PFSK-1 (cell line): ENCODE measurements at regions not wholly inside any gene's neighbourhood (a gene's known extent, or its start where the extent isn't known, plus 50 kb on each side); places are given as distances from the start of the nearest gene placed in this dataset.

Source experiments
- FOXP2 ChIP-seq: optimal IDR thresholded peaks from 2 replicates; pipeline ENCODE3; 2011; ENCODE audit warnings: borderline replicate concordance, control low read depth, inconsistent platforms; ENCODE audit not compliant: insufficient read depth; ENCODE audit errors: extremely low read length, extremely low read depth
- POLR2AphosphoS5 ChIP-seq: IDR thresholded peaks from 2 replicates; pipeline ENCODE4 v1.6.1; 2012; ENCODE audit warnings: low read depth, mild to moderate bottlenecking, control low read depth, low read length, moderate library complexity
- SIN3A ChIP-seq: IDR thresholded peaks from 2 replicates; pipeline ENCODE4 v1.6.1; 2012; ENCODE audit warnings: mild to moderate bottlenecking, low read length, moderate library complexity, borderline replicate concordance; ENCODE audit not compliant: insufficient read depth
- TAF1 ChIP-seq: IDR thresholded peaks from 2 replicates; pipeline ENCODE4 v1.6.1; 2012; ENCODE audit warnings: low read length, control low read depth, borderline replicate concordance; ENCODE audit not compliant: insufficient read depth
- TF ChIP-seq, protein P1 (sequence below), 2 experiments: IDR thresholded peaks; 2 replicates each; pipeline versions ENCODE4 v1.6.1 to v1.8.0; 2011 to 2012; ENCODE audit warnings: low read depth in 2 of 2, low read length in 2 of 2, control low read depth in 1 of 2, inconsistent platforms in 1 of 2, mild to moderate bottlenecking in 1 of 2, moderate library complexity in 1 of 2; ENCODE audit not compliant: insufficient read depth in 1 of 2

DNA sequence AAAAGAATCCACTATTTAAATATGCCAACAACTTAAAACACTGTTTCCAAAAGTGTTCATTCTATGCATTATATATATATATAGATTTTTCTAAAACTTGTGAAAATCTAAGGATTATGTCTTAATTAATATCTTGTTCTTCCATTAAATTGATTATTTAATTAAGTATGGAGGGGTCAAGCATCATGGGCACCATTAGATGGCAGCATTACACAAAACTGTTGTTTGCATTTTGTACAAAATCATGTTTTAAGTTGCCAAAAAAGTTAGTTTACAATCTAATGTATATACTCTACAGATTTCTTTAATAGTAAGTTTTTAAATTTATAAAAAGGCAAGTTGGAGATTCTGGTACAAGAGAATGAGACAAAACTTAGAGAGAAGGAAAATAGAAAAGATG, 213.2 kb upstream of the EDNRB start:
- TF ChIP-seq TAF1 (no peak), FOXP2 (no peak), SIN3A (no peak), POLR2AphosphoS5 (no peak)
- TF ChIP-seq, protein P1, sequence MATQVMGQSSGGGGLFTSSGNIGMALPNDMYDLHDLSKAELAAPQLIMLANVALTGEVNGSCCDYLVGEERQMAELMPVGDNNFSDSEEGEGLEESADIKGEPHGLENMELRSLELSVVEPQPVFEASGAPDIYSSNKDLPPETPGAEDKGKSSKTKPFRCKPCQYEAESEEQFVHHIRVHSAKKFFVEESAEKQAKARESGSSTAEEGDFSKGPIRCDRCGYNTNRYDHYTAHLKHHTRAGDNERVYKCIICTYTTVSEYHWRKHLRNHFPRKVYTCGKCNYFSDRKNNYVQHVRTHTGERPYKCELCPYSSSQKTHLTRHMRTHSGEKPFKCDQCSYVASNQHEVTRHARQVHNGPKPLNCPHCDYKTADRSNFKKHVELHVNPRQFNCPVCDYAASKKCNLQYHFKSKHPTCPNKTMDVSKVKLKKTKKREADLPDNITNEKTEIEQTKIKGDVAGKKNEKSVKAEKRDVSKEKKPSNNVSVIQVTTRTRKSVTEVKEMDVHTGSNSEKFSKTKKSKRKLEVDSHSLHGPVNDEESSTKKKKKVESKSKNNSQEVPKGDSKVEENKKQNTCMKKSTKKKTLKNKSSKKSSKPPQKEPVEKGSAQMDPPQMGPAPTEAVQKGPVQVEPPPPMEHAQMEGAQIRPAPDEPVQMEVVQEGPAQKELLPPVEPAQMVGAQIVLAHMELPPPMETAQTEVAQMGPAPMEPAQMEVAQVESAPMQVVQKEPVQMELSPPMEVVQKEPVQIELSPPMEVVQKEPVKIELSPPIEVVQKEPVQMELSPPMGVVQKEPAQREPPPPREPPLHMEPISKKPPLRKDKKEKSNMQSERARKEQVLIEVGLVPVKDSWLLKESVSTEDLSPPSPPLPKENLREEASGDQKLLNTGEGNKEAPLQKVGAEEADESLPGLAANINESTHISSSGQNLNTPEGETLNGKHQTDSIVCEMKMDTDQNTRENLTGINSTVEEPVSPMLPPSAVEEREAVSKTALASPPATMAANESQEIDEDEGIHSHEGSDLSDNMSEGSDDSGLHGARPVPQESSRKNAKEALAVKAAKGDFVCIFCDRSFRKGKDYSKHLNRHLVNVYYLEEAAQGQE (IDR thresholded peaks at IDR 0.05; ENCODE audit: insufficient read depth in 1 of 2, low read depth in 2 of 2, low read length in 2 of 2) = no peak

DNA sequence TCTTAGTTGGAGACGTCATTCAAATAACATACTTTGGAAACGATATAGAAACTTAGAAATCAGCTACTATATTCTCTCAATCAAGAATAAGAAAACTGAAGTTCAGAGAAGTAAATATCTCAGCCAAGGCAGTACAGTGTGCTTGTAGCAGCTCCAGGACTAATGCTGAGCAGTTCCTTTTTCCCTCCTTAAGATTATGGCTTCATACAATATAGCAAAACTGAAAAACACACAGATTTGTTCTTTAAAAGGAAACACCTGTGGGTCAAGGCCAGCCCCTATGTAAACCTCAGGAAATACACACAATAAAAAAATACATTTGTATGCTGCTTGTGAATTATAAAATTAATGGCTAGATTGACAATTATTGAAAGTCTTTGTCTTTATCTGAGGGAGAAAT, 212.7 kb upstream of the EDNRB start:
- no peak for TF ChIP-seq FOXP2
- TF ChIP-seq POLR2AphosphoS5 = no peak
- TF ChIP-seq SIN3A = no peak
- no peak for TF ChIP-seq TAF1
- TF ChIP-seq, protein P1 (IDR thresholded peaks at IDR 0.05; ENCODE audit: insufficient read depth in 1 of 2, low read depth in 2 of 2, low read length in 2 of 2) = no peak

DNA sequence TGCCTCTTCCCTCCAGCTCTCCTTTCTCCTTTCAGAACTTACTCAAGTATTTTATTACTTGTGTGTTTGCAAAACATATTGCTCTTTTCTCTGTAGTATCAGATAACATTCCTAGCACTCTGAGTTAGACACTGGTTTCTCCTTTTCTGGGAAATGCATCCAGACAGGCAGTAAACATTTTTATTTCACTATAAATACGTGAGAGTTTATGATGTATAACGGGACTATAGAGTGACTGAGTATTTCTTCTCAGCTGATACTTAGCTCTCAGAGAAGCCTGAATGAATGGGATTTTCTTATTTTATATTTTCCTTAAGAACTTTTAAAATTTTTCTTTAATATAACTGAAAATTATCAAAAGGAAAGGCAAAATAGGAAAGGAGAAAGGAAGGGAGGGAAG, 211.2 kb upstream of the EDNRB start:
- TF ChIP-seq SIN3A (no peak), TAF1 (no peak), POLR2AphosphoS5 (no peak), FOXP2 (no peak)
- TF ChIP-seq, protein P1 (IDR thresholded peaks at IDR 0.05; ENCODE audit: insufficient read depth in 1 of 2, low read depth in 2 of 2, low read length in 2 of 2) = no peak

DNA sequence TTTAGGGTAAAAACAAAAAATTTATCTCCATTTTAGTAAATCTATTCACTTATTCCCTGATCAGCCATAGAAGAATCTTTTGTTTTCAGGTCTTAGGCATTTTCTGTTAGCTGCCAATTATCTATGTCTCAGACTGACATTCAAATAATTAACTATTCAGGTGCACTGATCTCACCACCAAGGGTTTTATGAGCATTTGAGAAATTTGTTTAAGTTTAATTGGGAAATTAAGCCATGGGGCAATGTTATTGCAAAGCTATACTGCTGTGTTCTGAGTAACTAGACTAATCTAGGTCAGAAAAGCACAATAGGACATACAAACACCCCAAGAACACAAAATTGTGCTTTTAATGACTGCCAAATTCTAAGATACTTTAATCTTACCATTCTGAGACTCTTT, 210.7 kb upstream of the EDNRB start:
- TF ChIP-seq, protein P1 (IDR thresholded peaks at IDR 0.05; ENCODE audit: insufficient read depth in 1 of 2, low read depth in 2 of 2, low read length in 2 of 2) = no peak
- no peak for TF ChIP-seq POLR2AphosphoS5
- no peak for TF ChIP-seq SIN3A
- no peak for TF ChIP-seq FOXP2
- no peak for TF ChIP-seq TAF1
